GM19455 (cell line): ENCODE measurements at regions not wholly inside any gene's neighbourhood (a gene's known extent, or its start where the extent isn't known, plus 50 kb on each side); places are given as distances from the start of the nearest gene placed in this dataset.
A peak's percentile ranks its signal among the peaks of the same experiment; 100 is the strongest.
"Not testable (repeated sequence)": the region's sequence is repeated elsewhere in the genome, so short reads cannot be mapped to it uniquely, and the experiment has no call there.

Experiments used
- ATAC-seq: cut with Tn5 transposase; IDR thresholded peaks from one replicate; pipeline ENCODE4 v1.9.1; 2021; ENCODE audit not compliant: unreplicated experiment

DNA sequence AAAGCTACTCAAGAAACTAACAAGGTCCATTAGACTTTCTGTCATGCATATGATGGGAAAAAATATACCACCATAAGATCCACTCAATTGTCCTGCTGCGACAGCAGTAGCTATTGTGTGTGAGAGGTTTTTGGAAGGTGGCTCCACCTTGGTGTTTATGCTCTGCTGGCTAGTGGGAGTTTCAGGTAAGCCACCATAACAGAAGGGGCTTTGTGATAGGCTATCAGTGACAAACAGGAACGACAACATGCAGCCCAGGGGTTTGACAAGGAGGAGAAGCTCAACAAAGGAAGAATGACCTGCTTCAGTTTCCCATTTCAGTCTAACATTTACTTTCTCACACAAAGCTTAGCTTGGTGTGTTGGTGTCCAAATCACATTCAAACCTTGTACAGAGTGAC is 182.6 kb downstream of the ATOH1 start:
- ATAC-seq: no peak

DNA sequence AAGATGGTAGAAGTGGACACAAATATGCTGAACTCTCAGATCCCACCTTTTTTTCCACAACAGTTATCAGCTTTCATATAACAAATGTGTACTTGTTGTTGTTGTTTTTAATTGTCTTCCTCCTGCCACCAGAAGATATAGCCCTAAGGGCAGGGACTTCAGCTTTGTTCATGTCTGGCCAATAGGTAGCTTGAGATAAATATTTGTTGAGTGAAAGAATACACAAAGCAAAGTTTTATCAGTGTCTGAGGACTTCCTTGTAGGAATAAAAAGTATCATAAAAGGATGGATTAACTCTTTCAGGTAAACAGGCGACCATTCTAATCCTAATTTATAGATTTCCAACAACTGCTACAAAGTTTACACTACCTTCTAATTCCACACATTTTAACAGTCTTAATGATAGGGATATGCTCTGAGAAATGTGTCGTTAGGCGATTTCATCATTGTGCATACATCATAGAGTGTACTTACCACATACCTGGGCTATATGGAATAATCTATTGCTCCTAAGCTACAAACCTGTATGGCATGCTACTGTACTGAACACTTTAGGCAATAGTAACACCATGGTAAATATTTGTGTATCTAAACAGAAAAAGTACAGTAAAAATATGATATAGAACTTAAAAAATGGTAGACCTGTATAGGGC is 186.1 kb downstream of the ATOH1 start:
- no peak for ATAC-seq

- no peak for ATAC-seq
Measured at GRCh38 chr4:94015956-94016355, 187.4 kb downstream of the ATOH1 start.

- ATAC-seq: no peak
Measured at GRCh38 chr4:94032754-94033153, 174.9 kb upstream of the SMARCAD1 start.

DNA sequence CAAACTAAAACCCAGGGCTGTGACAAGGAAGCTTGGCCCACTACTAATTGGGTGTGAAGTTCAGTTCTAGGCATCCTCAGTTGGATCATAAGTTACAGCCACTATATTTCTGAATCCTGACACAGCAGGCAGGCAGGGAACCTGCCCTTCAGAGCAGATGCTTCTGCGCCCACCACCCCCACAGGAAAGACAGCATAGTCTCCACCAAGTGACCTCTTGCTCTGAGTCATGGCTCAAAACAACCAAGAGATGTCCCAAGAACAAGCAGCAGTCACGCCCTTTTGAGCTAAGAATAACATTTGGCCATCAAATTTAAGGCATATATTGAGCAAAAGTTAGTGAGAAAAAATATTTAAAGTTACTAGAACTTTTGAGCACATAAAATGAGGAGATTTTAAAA is 170.7 kb upstream of the SMARCAD1 start:
- ATAC-seq: no peak

- ATAC-seq: no peak
Measured at GRCh38 chr4:94038195-94038594, 169.5 kb upstream of the SMARCAD1 start.

DNA sequence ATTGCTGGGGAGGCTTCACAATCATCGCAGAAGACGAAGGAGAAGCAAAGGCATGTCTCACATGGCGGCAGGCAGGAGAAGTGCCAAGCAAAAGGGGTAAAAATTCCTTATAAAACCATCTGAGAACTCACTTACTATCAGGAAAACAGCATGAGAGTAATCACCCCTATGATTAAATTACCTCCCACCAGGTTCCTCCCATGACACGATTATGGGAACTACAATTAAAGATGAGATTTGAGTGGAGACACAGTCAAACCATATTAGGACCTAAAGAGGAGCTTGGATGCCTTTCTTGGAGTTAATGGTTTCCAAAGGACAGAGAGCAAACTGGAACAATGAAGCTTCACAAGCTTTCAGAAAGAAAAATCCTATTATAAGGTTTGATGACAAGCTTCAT is 168.4 kb upstream of the SMARCAD1 start:
- no peak for ATAC-seq

GRCh38 chr4:94044471-94044870 is 163.2 kb upstream of the SMARCAD1 start:
- not testable (repeated sequence) for ATAC-seq

- no peak for ATAC-seq
Measured at GRCh38 chr4:94063084-94063483, 144.6 kb upstream of the SMARCAD1 start.

DNA sequence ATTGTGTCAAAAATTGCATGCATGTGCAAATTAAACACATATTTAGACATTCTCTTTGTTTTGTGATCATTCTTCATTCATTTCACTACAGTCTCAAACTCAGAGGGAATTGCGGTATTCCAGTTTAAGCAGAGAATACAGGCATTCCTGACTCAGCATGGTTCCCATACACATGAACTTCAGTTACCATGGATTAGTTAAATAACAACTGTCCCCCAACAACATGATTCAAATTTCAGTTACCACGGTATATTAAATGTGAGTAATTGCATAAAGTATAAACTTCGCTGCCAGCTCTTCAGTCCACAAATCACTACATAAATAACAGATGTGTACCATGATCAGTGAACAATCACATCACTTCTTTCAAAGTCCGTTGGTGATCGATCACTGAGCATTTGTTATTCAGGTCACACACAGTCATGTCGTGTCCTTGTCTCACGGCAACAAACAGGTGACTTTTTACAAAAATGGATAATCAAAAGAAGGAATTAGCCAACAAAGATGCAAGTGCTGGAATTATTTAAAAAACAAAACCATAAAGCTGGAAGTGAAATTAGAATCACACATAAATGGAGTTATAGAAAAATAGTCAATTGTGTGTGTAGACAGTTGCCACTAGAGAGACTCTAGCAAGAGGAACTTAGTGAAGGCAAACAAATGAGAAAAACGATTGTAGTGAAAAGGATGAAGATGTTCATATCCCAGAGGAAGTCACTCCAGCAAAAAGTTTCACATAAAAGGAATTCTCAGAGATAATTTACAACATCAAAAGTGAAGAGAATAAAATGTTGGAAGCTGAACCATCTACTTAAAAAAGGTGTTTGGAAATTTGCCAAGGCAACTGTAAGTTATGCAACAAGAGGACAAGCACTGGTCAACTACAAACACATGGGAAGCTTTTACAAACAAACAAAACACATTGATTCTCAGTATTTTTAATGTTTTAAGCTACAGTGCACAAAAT is 138.6 kb upstream of the SMARCAD1 start:
- ATAC-seq: no peak

GRCh38 chr4:94076498-94076897 is 131.2 kb upstream of the SMARCAD1 start:
- no peak for ATAC-seq

DNA sequence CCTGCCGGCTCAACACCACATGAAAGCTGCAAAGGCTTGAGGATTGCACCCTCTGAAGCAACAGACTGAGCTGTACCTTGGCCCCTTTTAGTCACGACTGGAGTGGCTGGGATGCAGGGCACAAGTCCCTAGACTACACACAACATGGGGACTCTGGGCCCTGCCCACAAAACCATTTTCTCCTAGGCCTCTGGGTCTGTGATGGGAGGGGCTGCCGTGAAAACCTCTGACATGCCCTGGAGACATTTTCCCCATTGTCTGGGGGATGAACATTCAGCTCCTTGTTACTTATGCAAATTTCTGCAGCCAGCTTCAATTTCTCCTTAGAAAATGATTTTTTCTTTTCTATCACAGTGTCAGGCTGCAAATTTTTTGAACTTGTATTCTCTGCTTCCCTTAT is 123.5 kb upstream of the SMARCAD1 start:
- ATAC-seq: no peak

- not testable (repeated sequence) for ATAC-seq
Measured at GRCh38 chr4:94099141-94099540, 108.5 kb upstream of the SMARCAD1 start.

- ATAC-seq: no peak
Measured at GRCh38 chr4:94112644-94113043, 95.0 kb upstream of the SMARCAD1 start.

DNA sequence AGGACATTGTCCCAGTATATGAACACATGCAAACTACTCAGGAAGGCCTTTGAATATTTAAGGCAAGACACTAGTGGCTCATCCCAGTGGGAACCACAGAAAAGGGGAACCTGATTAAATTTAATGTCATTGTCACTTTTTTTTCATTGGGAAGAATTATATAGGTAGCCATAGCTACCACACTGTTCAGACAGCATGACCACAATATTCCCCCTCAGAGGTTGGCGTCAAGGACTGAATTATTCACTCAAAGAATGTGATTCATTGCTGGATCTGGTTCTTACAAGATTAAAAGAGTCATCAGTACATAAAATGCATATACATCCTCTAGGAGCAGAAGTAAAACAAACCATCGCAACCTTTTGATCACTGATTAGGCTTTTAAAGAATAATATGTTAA is 92.0 kb upstream of the SMARCAD1 start:
- no peak for ATAC-seq

DNA sequence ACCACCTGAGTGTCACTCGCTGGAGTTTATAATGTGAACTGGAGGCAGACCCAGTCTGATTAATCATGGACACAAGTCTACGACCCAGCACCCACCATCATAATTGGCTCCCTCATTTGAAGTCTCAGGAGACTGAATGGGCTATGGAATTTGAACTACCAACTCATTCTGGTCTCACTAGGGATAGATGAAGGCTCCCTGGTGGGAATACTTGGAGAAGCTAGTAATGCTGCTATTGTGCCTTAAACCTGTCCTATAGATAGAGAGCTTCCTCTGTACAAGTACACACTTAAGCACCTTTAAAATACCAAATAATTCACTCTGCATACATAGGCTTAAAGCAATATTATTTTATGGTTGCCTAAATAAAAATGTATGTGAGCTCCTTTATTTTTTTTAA is 90.8 kb upstream of the SMARCAD1 start:
- ATAC-seq: no peak

DNA sequence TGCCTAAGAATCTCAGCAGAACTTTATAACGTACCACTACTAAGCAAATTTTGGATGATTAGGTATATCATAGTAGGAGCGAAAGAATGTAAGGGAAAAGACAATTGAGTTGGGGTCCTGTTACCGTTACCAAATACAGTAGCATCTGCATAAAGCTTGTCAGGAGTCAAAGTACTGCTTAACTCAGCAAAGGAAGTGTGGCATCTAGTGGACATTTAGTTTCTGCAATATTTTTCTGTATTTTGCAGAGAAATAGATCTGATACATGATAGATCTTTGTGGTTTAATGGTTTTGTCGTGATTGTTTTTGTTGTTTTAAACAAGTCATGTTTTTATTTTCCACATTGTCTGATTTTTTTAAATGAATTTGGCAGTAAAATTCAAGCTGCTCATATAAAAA is 81.0 kb upstream of the SMARCAD1 start:
- ATAC-seq: no peak

- peak; percentile 83 for ATAC-seq
Measured at GRCh38 chr4:94127707-94128328, 79.8 kb upstream of the SMARCAD1 start.

- ATAC-seq: no peak
Measured at GRCh38 chr4:94131212-94131611, 76.5 kb upstream of the SMARCAD1 start.

GRCh38 chr4:94135701-94136100 is 72.0 kb upstream of the SMARCAD1 start:
- ATAC-seq: no peak

DNA sequence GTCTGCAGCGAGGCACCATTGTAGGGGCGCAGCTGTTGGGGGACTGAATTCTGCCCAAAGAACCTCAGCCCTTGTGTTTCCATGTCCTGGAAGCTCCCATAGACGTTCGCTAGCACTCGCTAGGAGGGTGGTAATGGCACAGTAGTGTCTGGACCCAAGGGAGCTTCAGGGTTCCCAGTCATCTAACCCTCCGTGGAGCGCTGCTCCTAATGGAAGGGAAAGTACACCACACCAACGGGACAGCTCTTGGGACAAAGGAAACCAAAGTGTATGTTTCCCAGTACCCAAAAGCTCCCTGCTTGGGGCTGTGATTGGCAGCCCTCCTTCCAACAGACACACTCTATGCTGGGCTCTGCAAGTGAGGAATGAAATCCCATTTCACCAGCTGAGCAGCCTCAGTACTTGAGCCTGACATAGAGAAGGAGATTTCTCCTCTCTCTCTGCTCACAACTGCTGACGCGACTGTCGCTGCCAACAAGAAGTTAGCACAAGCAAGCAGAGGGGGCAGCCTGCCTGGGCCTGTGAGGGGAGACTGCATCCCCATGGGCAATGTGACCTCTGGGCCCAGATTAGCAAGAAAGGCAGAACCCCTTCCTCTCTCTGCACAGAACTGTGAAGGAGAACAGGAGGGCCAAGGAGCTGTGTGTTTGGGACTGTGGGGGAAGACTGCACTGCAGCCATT is 67.6 kb upstream of the SMARCAD1 start:
- ATAC-seq: no peak
